MG63 (cell line): ENCODE measurements at regions not wholly inside any gene's neighbourhood (a gene's known extent, or its start where the extent isn't known, plus 50 kb on each side); places are given as distances from the start of the nearest gene placed in this dataset.

Source experiments
- DNase-seq: peaks from one replicate; pipeline ENCODE4 v3.0.0-alpha.2; 2020
- H3K27me3 ChIP-seq: fragments of 250-450 bp; sonication (Bioruptor Pico); 2 replicates; pipeline ENCODE4 v1.5.1; 2020; ENCODE audit warnings: mild to moderate bottlenecking, moderate library complexity
- H3K36me3 ChIP-seq: fragments of 250-450 bp; sonication (Bioruptor Pico); 2 replicates; pipeline ENCODE4 v1.5.1; 2020; ENCODE audit warnings: mild to moderate bottlenecking, moderate library complexity
- H3K4me3 ChIP-seq: fragments of 250-450 bp; sonication (Bioruptor Pico); 2 replicates; pipeline ENCODE4 v1.5.1; 2020; ENCODE audit warnings: mild to moderate bottlenecking, moderate library complexity
- H3K9me3 ChIP-seq: fragments of 250-450 bp; sonication (Bioruptor Pico); 2 replicates; pipeline ENCODE4 v1.5.1; 2020; ENCODE audit warnings: mild to moderate bottlenecking, moderate library complexity

- H3K36me3 ChIP-seq: no peaks in the 10 kb centered on the region
- H3K9me3 ChIP-seq: no peaks in the 10 kb centered on the region
- H3K27me3 ChIP-seq: no peaks in the 10 kb centered on the region
- no peak for DNase-seq
- H3K4me3 ChIP-seq: no peak overlapping the region
Observed at GRCh38 chr6:114762145-114762544, 419.3 kb upstream of the HS3ST5 start.

- Histone ChIP-seq H3K36me3 (no peaks in the 10 kb centered on the region), H3K9me3 (no peaks in the 10 kb centered on the region), H3K4me3 (no peak overlapping the region), H3K27me3 (no peaks in the 10 kb centered on the region)
- peak; percentile 32 for DNase-seq
Observed at GRCh38 chr6:114747995-114748625, 405.3 kb upstream of the HS3ST5 start.

- Histone ChIP-seq H3K9me3 (no peaks in the 10 kb centered on the region; the same call in 1 of the 2 replicates), H3K27me3 (no peaks in the 10 kb centered on the region), H3K4me3 (no peak overlapping the region), H3K36me3 (no peaks in the 10 kb centered on the region)
- peak; percentile 72 for DNase-seq
Observed at GRCh38 chr6:114740547-114740946, 397.7 kb upstream of the HS3ST5 start.

- no peaks in the 10 kb centered on the region for H3K27me3 ChIP-seq
- no peaks in the 10 kb centered on the region for H3K36me3 ChIP-seq
- peak; percentile 6 for DNase-seq
- no peak overlapping the region for H3K4me3 ChIP-seq
- H3K9me3 ChIP-seq: no peaks in the 10 kb centered on the region; the same call in 1 of the 2 replicates
Observed at GRCh38 chr6:114739656-114740055, 396.8 kb upstream of the HS3ST5 start.

- Histone ChIP-seq H3K36me3 (no peaks in the 10 kb centered on the region), H3K27me3 (no peaks in the 10 kb centered on the region), H3K9me3 (no peaks in the 10 kb centered on the region; the same call in 1 of the 2 replicates), H3K4me3 (no peak overlapping the region)
- DNase-seq: no peak
Observed at GRCh38 chr6:114735025-114735735, 392.4 kb upstream of the HS3ST5 start.

- Histone ChIP-seq H3K4me3 (no peak overlapping the region), H3K27me3 (no peaks in the 10 kb centered on the region), H3K36me3 (no peaks in the 10 kb centered on the region), H3K9me3 (no peaks in the 10 kb centered on the region; the same call in 1 of the 2 replicates)
- DNase-seq: no peak
Observed at GRCh38 chr6:114733596-114733995, 390.8 kb upstream of the HS3ST5 start.

- Histone ChIP-seq H3K27me3 (no peaks in the 10 kb centered on the region), H3K4me3 (no peak overlapping the region), H3K9me3 (no peaks in the 10 kb centered on the region), H3K36me3 (no peaks in the 10 kb centered on the region)
- no peak for DNase-seq
Observed at GRCh38 chr6:114718716-114719270, 376.0 kb upstream of the HS3ST5 start.

GRCh38 chr6:114718186-114718585 is 375.4 kb upstream of the HS3ST5 start:
- H3K36me3 ChIP-seq: no peaks in the 10 kb centered on the region
- no peak for DNase-seq
- H3K27me3 ChIP-seq: no peaks in the 10 kb centered on the region
- H3K4me3 ChIP-seq: no peak overlapping the region
- no peaks in the 10 kb centered on the region for H3K9me3 ChIP-seq

- H3K27me3 ChIP-seq: no peaks in the 10 kb centered on the region
- H3K36me3 ChIP-seq: no peaks in the 10 kb centered on the region
- H3K9me3 ChIP-seq: no peaks in the 10 kb centered on the region
- no peak overlapping the region for H3K4me3 ChIP-seq
- DNase-seq: no peak
Observed at GRCh38 chr6:114714836-114715507, 372.1 kb upstream of the HS3ST5 start.

- H3K9me3 ChIP-seq: no peaks in the 10 kb centered on the region
- no peak for DNase-seq
- no peak overlapping the region for H3K4me3 ChIP-seq
- no peaks in the 10 kb centered on the region for H3K36me3 ChIP-seq
- no peaks in the 10 kb centered on the region for H3K27me3 ChIP-seq
Observed at GRCh38 chr6:114713690-114714089, 370.9 kb upstream of the HS3ST5 start.

- Histone ChIP-seq H3K4me3 (no peak overlapping the region), H3K9me3 (no peaks in the 10 kb centered on the region), H3K27me3 (no peaks in the 10 kb centered on the region), H3K36me3 (no peaks in the 10 kb centered on the region)
- no peak for DNase-seq
Observed at GRCh38 chr6:114712129-114712662, 369.4 kb upstream of the HS3ST5 start.

GRCh38 chr6:114707081-114707620 is 364.3 kb upstream of the HS3ST5 start:
- no peak for DNase-seq
- H3K4me3 ChIP-seq: no peak overlapping the region
- H3K36me3 ChIP-seq: no peaks in the 10 kb centered on the region
- no peaks in the 10 kb centered on the region for H3K9me3 ChIP-seq
- H3K27me3 ChIP-seq: no peaks in the 10 kb centered on the region

GRCh38 chr6:114690625-114691024 is 347.8 kb upstream of the HS3ST5 start:
- DNase-seq: no peak
- no peaks in the 10 kb centered on the region for H3K36me3 ChIP-seq
- no peak overlapping the region for H3K4me3 ChIP-seq
- no peaks in the 10 kb centered on the region for H3K9me3 ChIP-seq
- no peaks in the 10 kb centered on the region for H3K27me3 ChIP-seq

- Histone ChIP-seq H3K27me3 (no peaks in the 10 kb centered on the region), H3K4me3 (no peak overlapping the region), H3K9me3 (peaks cover 2% of the 10 kb centered on the region; the same call in 1 of the 2 replicates), H3K36me3 (no peaks in the 10 kb centered on the region)
- no peak for DNase-seq
Observed at GRCh38 chr6:114659513-114659912, 316.7 kb upstream of the HS3ST5 start.

GRCh38 chr6:114651611-114652010 is 308.8 kb upstream of the HS3ST5 start:
- H3K27me3 ChIP-seq: no peaks in the 10 kb centered on the region
- DNase-seq: no peak
- H3K9me3 ChIP-seq: no peaks in the 10 kb centered on the region
- H3K4me3 ChIP-seq: no peak overlapping the region
- no peaks in the 10 kb centered on the region for H3K36me3 ChIP-seq

GRCh38 chr6:114650891-114651290 is 308.1 kb upstream of the HS3ST5 start:
- DNase-seq: no peak
- Histone ChIP-seq H3K9me3 (no peaks in the 10 kb centered on the region), H3K27me3 (no peaks in the 10 kb centered on the region), H3K36me3 (no peaks in the 10 kb centered on the region), H3K4me3 (no peak overlapping the region)

GRCh38 chr6:114649298-114649697 is 306.5 kb upstream of the HS3ST5 start:
- Histone ChIP-seq H3K9me3 (no peaks in the 10 kb centered on the region), H3K4me3 (no peak overlapping the region), H3K36me3 (no peaks in the 10 kb centered on the region), H3K27me3 (no peaks in the 10 kb centered on the region)
- DNase-seq: no peak
